GM21723 (cell line): ENCODE measurements at regions not wholly inside any gene's neighbourhood (a gene's known extent, or its start where the extent isn't known, plus 50 kb on each side); places are given as distances from the start of the nearest gene placed in this dataset.
"Not testable (repeated sequence)": the region's sequence is repeated elsewhere in the genome, so short reads cannot be mapped to it uniquely, and the experiment has no call there.

ENCODE experiments used
- ATAC-seq: cut with Tn5 transposase; IDR thresholded peaks from one replicate; pipeline ENCODE4 v1.9.1; 2021; ENCODE audit warnings: mild to moderate bottlenecking, moderate library complexity; ENCODE audit not compliant: unreplicated experiment

DNA sequence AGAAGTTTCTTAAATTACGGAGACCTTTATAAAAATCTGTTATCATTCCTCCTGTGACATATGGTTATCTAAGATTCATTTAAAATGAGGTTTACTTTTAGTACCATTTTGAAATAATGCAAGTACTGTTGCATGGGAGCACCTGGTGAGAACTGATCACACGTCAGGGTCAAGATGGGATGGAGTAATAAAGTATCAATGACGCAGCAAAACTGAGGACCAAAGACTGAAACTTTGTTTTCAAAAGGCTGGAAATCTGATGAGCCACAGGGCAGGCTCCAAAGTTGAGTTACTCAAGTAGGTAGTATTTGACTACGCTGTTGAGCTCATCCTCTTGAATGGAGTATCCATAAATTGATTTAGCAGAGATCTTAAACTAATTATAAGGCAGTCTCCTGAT is 411.9 kb upstream of the ZNF804A start:
- no peak for ATAC-seq

DNA sequence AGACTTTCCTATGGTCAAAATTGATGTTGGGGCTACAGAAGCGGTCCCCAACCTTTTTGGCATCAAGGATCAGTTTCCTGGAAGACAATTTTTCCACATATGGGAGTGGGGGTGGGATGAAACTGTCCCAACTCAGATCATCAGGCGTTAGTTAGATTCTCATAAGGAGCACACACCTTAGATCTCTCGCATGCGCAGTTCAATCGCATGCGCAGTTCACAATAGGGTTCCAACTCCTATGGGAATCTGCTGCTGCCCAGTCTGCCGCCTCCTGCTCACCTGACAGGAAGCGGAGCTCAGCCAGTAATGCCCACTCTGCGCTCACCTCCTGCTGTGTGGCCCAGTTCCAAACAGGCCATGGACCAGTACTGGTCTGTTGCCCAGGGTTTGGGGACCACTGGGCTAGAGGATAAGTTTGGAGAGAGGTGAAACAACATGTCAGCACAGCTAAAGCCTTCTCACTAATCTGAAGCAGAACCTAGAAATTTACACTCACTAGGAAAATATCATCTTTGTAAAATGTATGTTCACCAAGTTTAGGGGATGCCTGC is 410.8 kb upstream of the ZNF804A start:
- ATAC-seq: no peak

DNA sequence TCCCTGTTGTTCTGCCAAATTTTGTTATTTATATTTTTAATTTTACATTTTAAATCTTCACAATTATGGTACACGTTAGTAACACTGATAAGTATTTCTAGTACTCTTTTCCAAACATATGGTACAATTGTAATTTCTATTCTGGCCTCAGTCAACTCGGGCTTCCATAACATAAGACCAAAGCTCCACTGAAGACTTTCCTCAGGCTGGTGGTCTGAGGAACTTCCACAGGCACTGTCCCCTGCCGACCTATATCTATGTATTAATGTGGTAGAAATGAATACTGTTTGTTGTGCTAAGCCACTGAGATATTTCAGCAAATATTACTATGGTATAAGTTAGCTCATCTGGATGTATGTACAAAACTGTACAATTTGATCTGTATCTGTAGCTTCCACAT is 407.6 kb upstream of the ZNF804A start:
- ATAC-seq: no peak

DNA sequence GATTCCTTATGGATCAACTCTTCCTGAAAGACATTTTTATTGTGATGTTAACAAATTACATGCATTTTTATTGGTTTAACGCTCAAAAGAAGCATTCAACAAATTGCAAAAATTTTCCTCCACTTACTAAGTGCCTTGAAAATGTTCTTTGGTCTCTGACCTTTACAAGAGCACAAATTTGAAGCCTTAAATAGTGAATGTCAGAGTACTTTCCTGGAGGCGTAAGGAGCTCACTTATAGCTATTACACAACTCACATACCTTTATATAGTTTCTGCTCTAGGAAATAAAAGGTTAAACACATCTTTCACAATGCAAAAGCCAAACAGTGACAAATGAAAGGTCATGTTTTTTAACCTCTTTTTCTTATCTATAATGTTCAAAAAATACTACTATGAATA is 405.7 kb upstream of the ZNF804A start:
- no peak for ATAC-seq

DNA sequence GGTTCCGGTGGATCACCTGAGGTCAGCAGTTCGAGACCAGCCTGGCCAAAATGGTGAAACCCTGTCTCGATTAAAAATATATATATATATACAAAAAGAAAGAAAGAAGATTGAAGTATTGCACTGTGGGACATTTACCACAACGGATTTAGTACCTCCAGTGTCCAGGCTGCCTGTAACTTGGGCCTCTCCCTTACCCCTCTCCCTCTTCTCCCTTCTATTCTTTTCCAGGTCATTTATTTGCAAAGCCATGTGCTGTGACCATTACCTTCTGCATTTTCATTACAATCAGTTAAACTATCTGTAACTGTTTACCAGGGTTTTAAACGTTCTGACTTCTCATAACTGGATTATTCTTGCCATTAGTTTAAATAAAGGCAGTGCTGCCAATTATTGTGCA is 400.9 kb upstream of the ZNF804A start:
- ATAC-seq: no peak

DNA sequence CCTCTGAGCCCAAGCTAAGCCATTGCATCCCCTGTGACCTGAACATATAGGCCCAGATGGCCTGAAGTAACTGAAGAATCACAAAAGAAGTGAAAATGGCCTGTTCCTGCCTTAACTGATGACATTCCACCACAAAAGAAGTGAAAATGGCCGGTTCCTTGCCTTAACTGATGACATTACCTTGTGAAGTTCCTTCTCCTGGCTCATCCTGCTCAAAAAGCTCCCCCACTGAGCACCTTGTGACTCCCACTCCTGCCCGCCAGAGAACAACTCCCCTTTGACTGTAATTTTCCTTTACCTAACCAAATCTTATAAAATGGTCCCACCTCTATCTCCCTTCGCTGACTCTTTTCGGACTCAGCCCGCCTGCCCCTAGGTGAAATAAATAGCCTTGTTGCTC is 399.5 kb upstream of the ZNF804A start:
- not testable (repeated sequence) for ATAC-seq

DNA sequence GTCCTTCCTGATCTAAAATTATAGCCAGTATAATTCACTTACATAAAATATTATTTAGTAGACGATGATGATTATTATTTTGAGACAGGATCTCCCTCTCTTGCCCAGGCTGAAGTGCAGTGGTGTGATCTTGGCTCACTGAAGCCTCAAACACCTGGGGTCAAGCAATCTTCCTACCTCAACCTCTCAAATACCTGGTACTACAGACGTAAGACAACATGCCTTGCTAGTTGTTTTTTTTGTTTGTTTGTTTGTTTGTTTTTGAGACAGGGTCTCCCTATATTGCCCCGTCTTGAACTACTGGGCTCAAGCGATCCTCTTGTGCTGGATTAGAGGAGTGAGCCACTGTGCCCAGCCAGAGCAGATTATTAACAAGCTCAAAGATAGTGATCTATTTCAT is 399.1 kb upstream of the ZNF804A start:
- no peak for ATAC-seq

DNA sequence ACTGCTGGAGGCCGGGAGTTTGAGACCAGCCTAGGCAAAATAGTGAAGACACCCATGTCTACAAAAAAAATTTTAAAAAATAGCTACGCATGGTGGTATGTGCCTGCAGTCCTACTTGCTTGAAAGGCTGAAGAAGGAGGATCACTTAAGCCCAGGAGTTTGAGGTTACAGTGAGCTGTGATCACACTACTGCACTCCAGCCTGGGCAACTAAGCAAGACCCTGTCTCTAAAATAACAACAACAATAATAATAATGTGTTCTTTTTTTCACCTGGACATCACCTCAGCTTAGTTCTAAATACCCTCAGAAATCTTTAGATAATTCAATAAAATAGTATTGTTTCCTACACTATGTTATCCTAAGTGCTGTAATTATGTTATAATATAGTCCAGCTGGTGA is 397.1 kb upstream of the ZNF804A start:
- no peak for ATAC-seq

DNA sequence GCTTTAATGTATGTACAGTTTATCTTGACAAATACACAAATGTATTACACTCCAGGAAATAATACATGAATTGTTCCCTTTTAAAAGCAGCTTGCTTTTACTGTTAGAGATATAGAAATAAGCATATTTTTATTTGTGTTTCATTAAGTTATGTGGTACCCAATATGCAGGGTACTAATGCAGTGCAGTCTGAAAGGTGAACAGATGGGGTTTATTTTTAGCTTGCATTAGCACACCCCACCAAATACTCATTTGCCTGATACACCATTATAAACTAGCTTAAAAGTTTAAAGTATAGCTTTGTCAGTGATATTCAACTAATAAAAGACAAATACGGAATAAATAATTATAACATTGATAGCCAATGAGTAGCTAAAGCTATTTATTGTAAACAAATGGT is 394.7 kb upstream of the ZNF804A start:
- ATAC-seq: no peak

DNA sequence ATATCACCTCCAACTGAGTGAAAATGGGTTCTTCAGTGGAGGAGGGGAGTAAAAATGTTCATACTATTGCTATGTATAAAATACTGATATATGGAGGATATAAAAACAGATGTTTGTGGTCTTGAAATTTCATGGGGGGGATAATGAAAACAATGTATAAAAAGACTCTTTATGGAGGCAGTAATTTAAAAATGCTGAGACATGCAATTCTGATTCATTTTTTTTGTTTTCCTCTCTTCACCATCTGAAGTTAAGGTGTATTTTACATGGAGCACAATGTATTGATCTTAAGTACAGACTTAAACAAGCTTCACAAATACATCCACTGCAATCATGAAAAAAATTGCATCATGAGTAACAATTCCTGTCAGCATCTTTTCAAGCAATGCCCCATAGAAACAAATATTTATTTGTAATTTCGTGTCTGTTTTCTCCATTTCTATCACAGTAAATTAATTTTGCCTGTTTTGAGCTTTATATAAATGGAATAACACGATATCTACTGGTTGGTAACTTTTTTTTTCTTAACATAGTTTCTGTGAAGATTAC is 393.2 kb upstream of the ZNF804A start:
- ATAC-seq: no peak

DNA sequence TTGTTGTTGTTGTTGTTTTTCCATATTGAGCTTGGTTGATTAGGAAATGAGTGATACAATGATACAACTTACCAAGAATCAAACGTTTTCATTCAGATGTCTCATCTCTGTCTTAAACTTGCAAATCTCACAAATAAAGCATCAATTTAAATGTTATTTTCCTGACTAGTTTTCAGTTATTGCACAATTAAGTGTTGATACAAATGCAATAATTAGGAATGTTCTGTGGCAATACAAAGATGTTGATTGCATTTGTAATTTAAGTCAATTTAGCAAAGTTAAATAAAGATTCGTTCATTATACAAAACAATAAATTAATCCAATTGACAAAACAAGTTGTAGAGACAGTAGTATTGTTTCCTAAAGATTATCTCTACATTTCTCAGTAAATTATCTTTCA is 392.3 kb upstream of the ZNF804A start:
- ATAC-seq: no peak

DNA sequence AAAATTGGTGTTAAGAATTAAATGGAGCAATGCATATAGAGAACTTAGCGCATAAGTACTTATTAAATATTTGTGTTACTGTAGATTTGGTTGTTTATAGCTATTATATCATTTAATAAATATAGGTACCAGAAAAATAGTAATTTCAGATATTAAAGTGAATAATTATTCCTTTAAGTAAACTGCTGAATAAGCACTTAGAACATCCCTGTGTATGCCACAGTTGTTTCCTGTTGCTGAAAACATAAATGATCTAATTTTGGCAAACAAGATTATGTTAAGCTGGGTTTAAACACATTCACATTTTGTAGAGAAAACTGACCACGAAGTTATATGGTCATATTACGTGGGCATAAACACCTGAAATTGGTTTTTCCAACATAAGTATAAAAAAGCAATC is 388.0 kb upstream of the ZNF804A start:
- ATAC-seq: no peak

DNA sequence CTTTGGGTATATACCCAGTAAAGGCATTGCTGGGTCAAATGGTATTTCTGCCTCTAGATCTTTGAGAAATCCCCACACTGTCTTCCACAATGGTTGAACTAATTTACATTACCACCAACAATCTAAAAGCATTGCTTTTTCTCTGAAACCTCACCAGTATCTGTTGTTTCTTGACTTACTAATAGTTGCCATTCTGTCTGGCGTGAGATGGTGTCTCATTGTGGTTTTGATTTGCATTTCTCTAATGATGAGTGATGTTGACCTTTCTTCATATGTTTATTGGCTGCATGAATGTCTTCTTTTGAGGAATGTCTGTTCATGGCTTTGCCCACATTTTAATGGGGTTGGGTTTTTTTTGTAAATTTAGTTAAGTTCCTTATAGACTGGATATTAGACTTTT is 382.6 kb upstream of the ZNF804A start:
- no peak for ATAC-seq

DNA sequence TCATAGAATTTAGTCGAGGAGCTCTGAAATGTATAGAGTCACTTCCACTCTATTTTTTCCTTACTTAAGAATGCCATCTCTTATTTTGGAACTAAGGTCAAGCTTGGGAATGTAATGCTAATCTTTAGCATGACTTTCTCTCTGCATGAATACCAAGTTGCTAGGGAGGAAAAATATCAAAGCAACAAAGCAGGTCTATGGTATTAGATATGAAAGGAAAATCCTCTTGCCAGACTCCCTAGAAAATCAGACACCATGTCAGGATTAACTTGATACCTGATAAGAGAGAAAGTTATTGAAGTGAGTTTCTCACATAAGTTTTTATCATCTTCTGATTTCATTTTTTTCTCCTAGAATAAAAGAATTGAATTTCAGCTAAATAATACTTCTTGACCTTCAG is 341.7 kb upstream of the ZNF804A start:
- no peak for ATAC-seq

DNA sequence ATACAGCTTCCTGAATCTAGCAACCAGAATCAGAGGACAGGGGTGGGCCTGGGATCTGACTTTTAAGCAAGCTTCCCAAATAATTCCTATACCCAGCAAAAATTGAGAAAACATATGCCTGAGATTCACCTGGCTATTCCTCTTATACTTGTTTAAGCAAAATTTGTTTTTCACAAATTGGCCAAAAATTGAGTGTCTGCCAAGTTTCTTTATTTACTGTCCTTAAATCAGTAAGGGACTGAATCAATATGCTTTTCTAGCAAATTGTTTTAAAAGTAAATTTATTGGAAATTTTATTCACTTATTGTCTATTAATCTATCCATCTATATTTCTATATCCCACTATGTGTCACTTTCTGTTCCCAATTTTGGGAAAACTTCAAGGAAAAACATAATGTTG is 337.0 kb upstream of the ZNF804A start:
- no peak for ATAC-seq

DNA sequence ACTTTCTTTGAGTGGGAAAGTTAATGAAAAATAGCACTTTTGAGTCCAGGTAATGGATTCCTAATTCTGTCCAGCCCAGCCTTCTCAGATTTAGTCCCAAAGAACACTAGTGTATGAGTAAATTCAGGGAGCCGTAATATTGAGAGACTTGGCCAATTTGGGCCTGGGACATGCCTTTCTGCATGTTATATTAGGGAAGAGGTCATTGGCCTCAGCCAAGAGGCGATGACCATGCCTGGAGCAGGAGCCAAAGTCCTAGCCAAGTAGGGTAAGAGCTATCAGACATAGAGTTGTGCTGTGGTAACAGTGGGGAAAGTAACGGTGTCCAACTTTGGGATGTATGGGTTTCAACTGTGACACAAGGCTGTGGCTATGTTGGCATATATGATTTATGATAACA is 336.5 kb upstream of the ZNF804A start:
- ATAC-seq: no peak

DNA sequence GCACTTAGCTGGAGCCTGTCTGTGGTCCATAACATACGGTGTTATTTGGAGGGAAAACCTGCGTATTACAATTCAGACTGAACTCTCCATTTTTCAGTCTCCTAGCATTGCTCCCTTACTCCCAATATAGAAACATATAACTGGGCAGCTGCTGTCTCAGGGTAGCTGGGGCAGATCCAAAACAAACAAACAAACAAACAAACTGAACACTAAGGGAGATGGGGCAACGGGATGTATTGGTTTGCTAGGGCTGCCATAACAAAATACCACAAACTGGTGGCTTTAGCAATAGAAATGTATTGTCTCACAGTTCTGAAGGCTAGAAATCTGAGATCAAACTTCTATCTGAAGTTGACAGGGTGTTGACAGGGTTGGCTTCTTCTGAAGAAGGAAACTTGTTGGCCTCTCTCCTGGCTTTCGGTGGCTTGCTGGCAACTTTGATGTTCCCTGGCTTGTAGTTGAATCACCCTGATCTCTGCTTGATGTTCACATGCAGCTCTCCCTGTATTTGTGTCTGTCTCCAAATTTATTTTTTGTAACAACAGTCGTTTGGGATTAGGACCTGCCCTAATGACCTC is 329.3 kb upstream of the ZNF804A start:
- ATAC-seq: no peak

DNA sequence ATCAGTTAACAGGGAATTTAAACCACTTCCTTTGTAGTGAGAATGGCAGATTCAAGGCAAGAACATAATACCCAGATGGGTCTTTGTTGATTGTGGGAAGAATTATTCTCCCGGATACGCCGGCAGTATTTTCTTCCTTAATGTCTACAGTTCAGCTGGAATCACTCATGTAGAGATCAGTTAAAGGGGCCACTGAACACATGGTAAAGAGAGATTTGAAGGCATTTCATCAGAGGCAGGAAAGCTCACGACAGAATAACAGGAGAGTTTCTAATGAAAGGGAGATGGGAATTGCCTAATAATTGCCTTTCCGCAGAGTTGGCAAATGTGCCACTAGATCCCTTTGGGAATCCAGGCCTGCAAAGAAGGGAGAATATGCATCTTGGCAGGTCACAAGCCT is 327.7 kb upstream of the ZNF804A start:
- no peak for ATAC-seq

DNA sequence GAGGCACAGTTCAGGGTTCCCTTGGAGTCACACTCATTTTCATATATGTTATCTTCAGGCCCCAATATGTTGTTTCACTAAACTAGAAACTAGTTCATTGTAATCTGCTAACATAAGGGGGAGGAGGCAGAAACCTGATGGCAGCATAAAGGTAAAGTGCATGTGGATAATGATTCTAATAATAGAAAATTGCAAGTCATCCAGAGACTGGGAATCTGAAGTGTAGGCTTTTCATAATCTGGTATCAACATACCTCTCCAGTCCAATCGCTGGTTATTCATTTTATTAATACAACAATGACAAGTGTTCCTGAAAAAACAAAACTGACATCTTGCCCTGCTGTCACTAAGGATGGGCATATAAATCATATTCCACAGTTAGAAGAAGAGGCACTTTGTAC is 326.3 kb upstream of the ZNF804A start:
- no peak for ATAC-seq

DNA sequence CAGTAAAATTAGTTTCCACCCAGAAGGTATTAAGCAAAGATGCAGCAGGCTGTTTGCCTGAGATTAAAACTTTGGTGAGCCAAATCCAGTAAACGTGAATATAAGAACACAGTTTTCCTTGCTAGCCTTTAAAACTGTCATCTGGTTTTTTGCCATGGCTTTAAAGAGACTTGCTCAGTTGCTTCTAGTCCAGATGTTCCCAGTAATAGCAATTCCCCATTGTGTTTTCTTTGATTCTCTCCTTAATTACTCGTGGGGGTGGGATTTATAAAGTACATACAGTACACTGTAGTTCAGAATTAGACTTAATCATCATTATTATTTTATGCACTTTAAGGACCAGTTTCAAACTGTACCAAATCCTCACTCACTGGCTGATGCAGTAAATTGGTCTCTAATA is 303.5 kb upstream of the ZNF804A start:
- ATAC-seq: no peak

DNA sequence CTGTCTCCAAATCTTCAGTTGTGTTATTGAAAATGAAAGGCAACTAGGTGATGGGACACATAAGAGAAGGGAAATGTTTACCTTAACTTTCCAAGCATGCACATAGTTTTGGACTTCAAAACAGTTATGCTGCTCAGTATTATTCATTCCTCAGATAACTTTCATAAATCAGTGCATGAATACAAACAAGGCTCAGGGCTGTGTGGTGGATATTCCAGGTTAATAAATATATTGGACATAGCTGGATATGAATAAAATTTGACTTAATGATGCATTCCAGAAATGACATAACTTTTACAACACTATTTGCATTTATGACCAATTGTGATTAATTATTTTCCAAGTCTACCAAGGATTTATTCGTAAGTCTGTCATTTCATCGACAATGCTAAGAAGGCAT is 301.2 kb upstream of the ZNF804A start:
- no peak for ATAC-seq

DNA sequence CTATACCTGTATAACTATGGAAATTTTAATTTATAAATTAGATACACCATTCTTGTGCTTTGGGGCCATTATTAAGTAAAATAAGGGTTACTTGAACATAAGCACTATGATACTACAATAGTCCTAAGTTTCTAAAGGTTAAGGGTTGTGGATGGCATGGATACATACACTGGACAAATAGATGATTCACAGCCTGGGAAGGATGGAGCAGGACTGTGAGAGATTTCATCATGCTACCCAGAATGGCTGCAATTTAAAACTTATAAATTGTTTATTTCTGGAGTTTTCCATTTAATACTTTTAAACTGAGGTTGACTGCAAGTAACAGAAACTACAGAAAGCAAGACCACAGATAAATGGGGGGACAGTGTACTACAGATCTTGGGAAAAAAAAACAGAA is 295.8 kb upstream of the ZNF804A start:
- no peak for ATAC-seq

DNA sequence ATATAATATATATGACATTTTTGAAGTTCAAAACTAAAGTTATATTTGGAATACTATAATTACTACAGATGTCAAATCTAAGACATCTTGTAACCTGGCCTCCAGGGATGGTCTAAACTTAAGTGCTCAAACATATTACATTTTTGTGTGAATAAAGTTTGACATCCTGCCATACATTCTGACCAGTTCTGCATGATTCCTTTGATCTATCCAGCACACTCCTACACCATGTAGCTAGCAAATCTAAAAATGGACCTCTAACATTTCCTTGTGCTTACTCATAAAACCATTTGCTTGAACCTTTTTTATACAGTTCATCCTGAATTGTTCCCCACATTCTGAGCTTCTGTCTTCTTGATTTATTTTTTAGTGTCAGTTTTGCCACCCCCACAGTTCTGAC is 294.3 kb upstream of the ZNF804A start:
- no peak for ATAC-seq
